ENCODE measurements at regions not wholly inside any gene's neighbourhood (a gene's known extent, or its start where the extent isn't known, plus 50 kb on each side); places are given as distances from the start of the nearest gene placed in this dataset.

GRCh38 chrX:82081027-82081426 lies 879.1 kb downstream of the SH3BGRL start:
- no peak for TF ChIP-seq POLR2AphosphoS5 (IDR thresholded peaks at IDR 0.05; ENCODE audit: low read depth, low read length)
- no peak for TF ChIP-seq POLR2A (IDR thresholded peaks at IDR 0.05; ENCODE audit: low read depth, low read length)
- TF ChIP-seq TAF1 (IDR thresholded peaks at IDR 0.05; ENCODE audit: low read depth, low read length) = no peak

Data from GM12891 (cell line).